NAMALWA (cell line): ENCODE measurements at regions not wholly inside any gene's neighbourhood (a gene's known extent, or its start where the extent isn't known, plus 50 kb on each side); places are given as distances from the start of the nearest gene placed in this dataset.

ENCODE experiments used
- DNase-seq: peaks from one replicate; pipeline ENCODE4 v3.0.0-alpha.2; 2015; ENCODE audit warnings: low spot score

- DNase-seq, result no peak
Observed at GRCh38 chr12:124504273-124505000, 63.0 kb downstream of the NCOR2 start.

- no peak for DNase-seq
Observed at GRCh38 chr12:124503305-124503704, 64.1 kb downstream of the NCOR2 start.

GRCh38 chr12:124502379-124502778 lies 65.0 kb downstream of the NCOR2 start:
- DNase-seq, result no peak

- no peak for DNase-seq
Observed at GRCh38 chr12:124501827-124502226, 65.6 kb downstream of the NCOR2 start.

GRCh38 chr12:124501112-124501561 lies 66.3 kb downstream of the NCOR2 start:
- no peak for DNase-seq

- no peak for DNase-seq
Observed at GRCh38 chr12:124499898-124500244, 67.5 kb downstream of the NCOR2 start.

GRCh38 chr12:124499190-124499753 lies 68.1 kb downstream of the NCOR2 start:
- DNase-seq, result no peak

- DNase-seq, result no peak
Observed at GRCh38 chr12:124498275-124499189, 68.9 kb downstream of the NCOR2 start.

- no peak for DNase-seq
Observed at GRCh38 chr12:124497658-124498057, 69.8 kb downstream of the NCOR2 start.

- DNase-seq, result no peak
Observed at GRCh38 chr12:124497039-124497438, 70.4 kb downstream of the NCOR2 start.

GRCh38 chr12:124496584-124496983 lies 70.8 kb downstream of the NCOR2 start:
- peak; percentile 61 for DNase-seq

GRCh38 chr12:124495194-124495983 lies 72.0 kb downstream of the NCOR2 start:
- DNase-seq, result no peak

GRCh38 chr12:124494751-124495129 lies 72.7 kb downstream of the NCOR2 start:
- DNase-seq, result no peak

- peak; percentile 26 for DNase-seq
Observed at GRCh38 chr12:124493809-124494750, 73.3 kb downstream of the NCOR2 start.

- DNase-seq, result no peak
Observed at GRCh38 chr12:124492879-124493808, 74.3 kb downstream of the NCOR2 start.

GRCh38 chr12:124491856-124492420 lies 75.5 kb downstream of the NCOR2 start:
- no peak for DNase-seq

GRCh38 chr12:124491310-124491709 lies 76.1 kb downstream of the NCOR2 start:
- no peak for DNase-seq

- DNase-seq, result no peak
Observed at GRCh38 chr12:124490584-124491305, 76.7 kb downstream of the NCOR2 start.
